Activated CD4-positive, alpha-beta memory T cell treated with anti-CD3 and anti-CD28 coated beads, Interleukin-2, amount 10 ng/mL, durations not matched to agents 7 days and 5 days (primary cell): ENCODE measurements at regions not wholly inside any gene's neighbourhood (a gene's known extent, or its start where the extent isn't known, plus 50 kb on each side); places are given as distances from the start of the nearest gene placed in this dataset.

Experiments
- CTCF ChIA-PET: fragments of 350-600 bp; sonication (Branson Sonifier 250); formaldehyde crosslinking; loops from one replicate; lab custom pipeline; 2021; ENCODE audit warnings: antibody characterized with exemption, inconsistent platforms; lab: Charles Lee
- POLR2A ChIA-PET: fragments of 350-600 bp; sonication (Branson Sonifier 250); formaldehyde crosslinking; loops from one replicate; lab custom pipeline; 2021; ENCODE audit warnings: antibody characterized with exemption; lab: Charles Lee
- DNase-seq: peaks from one replicate; pipeline ENCODE4 v3.0.0-alpha.2; 2020
- H3K27ac Mint-ChIP-seq: one replicate; pipeline ENCODE4 v1.8.0; 2021; ENCODE audit warnings: mild to moderate bottlenecking, mixed read lengths
- H3K27me3 Mint-ChIP-seq: one replicate; pipeline ENCODE4 v1.8.0; 2021; ENCODE audit warnings: mixed read lengths
- H3K36me3 Mint-ChIP-seq: one replicate; pipeline ENCODE4 v1.8.0; 2021; ENCODE audit warnings: low read depth, mixed read lengths
- H3K4me1 Mint-ChIP-seq: one replicate; pipeline ENCODE4 v1.8.0; 2021; ENCODE audit warnings: mixed read lengths
- H3K4me3 Mint-ChIP-seq: one replicate; pipeline ENCODE4 v1.8.0; 2021; ENCODE audit warnings: mild to moderate bottlenecking, mixed read lengths
- H3K9me3 Mint-ChIP-seq: one replicate; pipeline ENCODE4 v1.8.0; 2021; ENCODE audit warnings: mixed read lengths

GRCh38 chrX:130974323-130974722, 71.3 kb upstream of the ENOX2 start:
- H3K27me3 Mint-ChIP-seq: peaks cover 5% of the 10 kb centered on the region
- H3K9me3 Mint-ChIP-seq: no peaks in the 10 kb centered on the region
- no peaks in the 10 kb centered on the region for H3K36me3 Mint-ChIP-seq
- POLR2A ChIA-PET: no interaction called here
- DNase-seq: no peak
- CTCF ChIA-PET: no interaction called here
- no peak overlapping the region for H3K27ac Mint-ChIP-seq
- H3K4me1 Mint-ChIP-seq: no peaks in the 10 kb centered on the region
- no peak overlapping the region for H3K4me3 Mint-ChIP-seq

DNA sequence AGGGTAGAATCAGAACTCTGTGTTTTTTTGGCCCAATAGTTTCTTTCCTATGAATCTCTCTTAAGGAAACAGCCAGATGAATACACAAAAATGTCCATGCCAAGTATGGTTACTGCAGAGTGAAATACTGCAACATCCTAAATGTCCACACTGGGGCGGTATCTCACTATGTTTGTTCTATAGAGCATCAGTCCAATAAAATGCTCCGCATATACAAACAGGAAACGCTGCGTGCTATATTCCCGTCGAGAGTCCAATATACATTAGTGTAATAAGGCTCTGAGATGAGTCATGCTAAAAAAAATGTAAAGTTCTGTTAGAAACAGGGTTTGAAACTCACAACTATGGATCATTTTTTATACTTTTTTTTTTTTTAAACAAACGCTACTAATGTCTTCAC, 72.9 kb upstream of the ENOX2 start:
- H3K4me3 Mint-ChIP-seq: no peak overlapping the region
- no peaks in the 10 kb centered on the region for H3K36me3 Mint-ChIP-seq
- peaks cover 4% of the 10 kb centered on the region for H3K27me3 Mint-ChIP-seq
- no peaks in the 10 kb centered on the region for H3K4me1 Mint-ChIP-seq
- H3K9me3 Mint-ChIP-seq: no peaks in the 10 kb centered on the region
- ChIA-PET POLR2A (no interaction called here), CTCF (no interaction called here)
- DNase-seq: peak; percentile 25
- H3K27ac Mint-ChIP-seq: no peak overlapping the region

DNA sequence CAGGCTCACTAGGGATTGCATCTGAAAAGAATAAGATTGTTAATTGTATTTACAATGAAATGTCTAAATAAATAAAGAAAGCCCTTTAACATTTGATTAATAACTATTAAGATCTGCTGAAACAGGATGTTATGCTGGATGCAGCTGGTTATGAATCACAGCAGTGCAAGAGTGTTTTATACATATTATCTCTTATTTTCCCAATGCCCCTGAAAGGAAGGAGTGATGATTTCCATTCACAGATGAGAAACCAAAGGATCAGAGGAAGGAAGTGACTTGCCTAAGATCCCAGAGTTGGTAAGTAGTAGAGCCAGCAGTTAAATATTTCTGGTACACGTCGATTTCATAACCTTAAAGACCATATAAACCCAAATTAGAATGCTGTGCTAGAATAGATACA, 76.3 kb upstream of the ARHGAP36 start:
- Mint-ChIP-seq H3K36me3 (no peaks in the 10 kb centered on the region), H3K4me1 (no peaks in the 10 kb centered on the region), H3K27ac (no peak overlapping the region), H3K27me3 (peaks cover 1% of the 10 kb centered on the region), H3K4me3 (no peak overlapping the region), H3K9me3 (no peaks in the 10 kb centered on the region)
- no peak for DNase-seq
- ChIA-PET POLR2A (no interaction called here), CTCF (no interaction called here)

- no peak overlapping the region for H3K4me3 Mint-ChIP-seq
- H3K27me3 Mint-ChIP-seq: peaks cover 1% of the 10 kb centered on the region
- H3K9me3 Mint-ChIP-seq: no peaks in the 10 kb centered on the region
- no peaks in the 10 kb centered on the region for H3K36me3 Mint-ChIP-seq
- no peak overlapping the region for H3K27ac Mint-ChIP-seq
- ChIA-PET CTCF (interaction anchor here (0.7 kb wide), 1 partner anchor 11 kb away, joined by 3 read pairs; no protein-coding TSS in a partner anchor), POLR2A (no interaction called here)
- no peaks in the 10 kb centered on the region for H3K4me1 Mint-ChIP-seq
- no peak for DNase-seq
Observed at GRCh38 chrX:130984782-130985181, 73.4 kb upstream of the ARHGAP36 start.

GRCh38 chrX:130987241-130987640, 70.9 kb upstream of the ARHGAP36 start:
- H3K36me3 Mint-ChIP-seq: no peaks in the 10 kb centered on the region
- ChIA-PET CTCF (no interaction called here), POLR2A (no interaction called here)
- no peaks in the 10 kb centered on the region for H3K4me1 Mint-ChIP-seq
- H3K4me3 Mint-ChIP-seq: no peak overlapping the region
- DNase-seq: no peak
- H3K27me3 Mint-ChIP-seq: peaks cover 1% of the 10 kb centered on the region
- no peak overlapping the region for H3K27ac Mint-ChIP-seq
- H3K9me3 Mint-ChIP-seq: no peaks in the 10 kb centered on the region

- H3K27ac Mint-ChIP-seq: no peak overlapping the region
- H3K9me3 Mint-ChIP-seq: no peaks in the 10 kb centered on the region
- no peaks in the 10 kb centered on the region for H3K27me3 Mint-ChIP-seq
- ChIA-PET POLR2A (no interaction called here), CTCF (no interaction called here)
- H3K4me3 Mint-ChIP-seq: no peak overlapping the region
- H3K4me1 Mint-ChIP-seq: no peaks in the 10 kb centered on the region
- DNase-seq: no peak
- no peaks in the 10 kb centered on the region for H3K36me3 Mint-ChIP-seq
Observed at GRCh38 chrX:130990723-130991122, 67.4 kb upstream of the ARHGAP36 start.

DNA sequence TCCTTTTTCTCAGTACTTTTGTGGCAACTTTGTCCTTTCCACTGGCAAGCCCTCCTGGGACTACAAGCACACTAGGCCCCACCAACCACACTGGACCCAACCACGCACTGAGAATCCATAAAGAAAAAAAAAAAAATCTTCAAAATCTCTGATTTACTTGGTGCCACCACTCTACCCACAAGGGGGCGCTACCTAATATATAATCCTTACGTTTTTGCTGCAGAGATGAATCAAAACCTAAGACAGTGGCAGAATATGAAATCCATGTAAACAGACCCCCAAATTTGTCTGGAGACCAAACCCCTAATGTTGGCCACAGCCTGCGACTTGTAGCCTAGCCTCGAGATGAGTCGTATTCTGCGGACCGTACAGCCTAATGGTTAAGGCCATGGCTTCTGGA, 63.5 kb upstream of the ARHGAP36 start:
- Mint-ChIP-seq H3K27ac (no peak overlapping the region), H3K4me3 (no peak overlapping the region), H3K9me3 (no peaks in the 10 kb centered on the region), H3K4me1 (no peaks in the 10 kb centered on the region), H3K27me3 (no peaks in the 10 kb centered on the region), H3K36me3 (no peaks in the 10 kb centered on the region)
- peak; percentile 16 for DNase-seq
- ChIA-PET POLR2A (no interaction called here), CTCF (interaction anchor here (1.2 to 1.5 kb wide), 2 partner anchors 10 to 639 kb away, joined by 3 read pairs; no protein-coding TSS in a partner anchor)

- Mint-ChIP-seq H3K36me3 (no peaks in the 10 kb centered on the region), H3K27ac (no peak overlapping the region), H3K4me3 (no peak overlapping the region), H3K27me3 (no peaks in the 10 kb centered on the region), H3K4me1 (no peaks in the 10 kb centered on the region), H3K9me3 (no peaks in the 10 kb centered on the region)
- POLR2A ChIA-PET: no interaction called here
- CTCF ChIA-PET: interaction anchor here (1.2 to 1.5 kb wide), 2 partner anchors 11 to 638 kb away, joined by 3 read pairs; no protein-coding TSS in a partner anchor
- no peak for DNase-seq
Observed at GRCh38 chrX:130995439-130995838, 62.7 kb upstream of the ARHGAP36 start.

DNA sequence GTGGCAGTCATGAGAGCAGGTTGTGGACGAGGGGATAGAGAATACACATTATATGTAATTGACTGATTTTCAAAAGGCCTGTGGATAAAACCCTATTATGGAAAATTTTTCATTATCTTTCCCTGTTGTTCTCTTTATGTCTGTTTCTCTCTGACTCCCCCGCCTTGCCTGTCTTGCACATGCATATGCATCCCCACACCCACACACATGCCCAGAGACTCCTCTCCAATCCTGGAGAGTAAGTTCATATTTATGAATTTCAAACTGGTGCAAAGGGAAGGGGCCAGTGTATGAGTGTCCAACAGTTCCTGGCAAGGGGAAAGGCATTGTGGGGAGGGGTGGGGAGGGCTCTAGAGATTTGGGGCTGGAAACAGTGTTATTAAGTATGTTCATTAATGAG, 60.8 kb upstream of the ARHGAP36 start:
- H3K27ac Mint-ChIP-seq: no peak overlapping the region

GRCh38 chrX:130999360-130999759, 58.8 kb upstream of the ARHGAP36 start:
- ChIA-PET CTCF (no interaction called here), POLR2A (no interaction called here)
- no peaks in the 10 kb centered on the region for H3K4me1 Mint-ChIP-seq
- no peaks in the 10 kb centered on the region for H3K27me3 Mint-ChIP-seq
- H3K4me3 Mint-ChIP-seq: no peak overlapping the region
- no peaks in the 10 kb centered on the region for H3K9me3 Mint-ChIP-seq
- no peak for DNase-seq
- no peaks in the 10 kb centered on the region for H3K36me3 Mint-ChIP-seq
- H3K27ac Mint-ChIP-seq: no peak overlapping the region

More for the DNA sequence above, 60.8 kb upstream of the ARHGAP36 start:
- no peak for DNase-seq
- Mint-ChIP-seq H3K4me3 (no peak overlapping the region), H3K4me1 (no peaks in the 10 kb centered on the region), H3K27me3 (no peaks in the 10 kb centered on the region), H3K36me3 (no peaks in the 10 kb centered on the region), H3K9me3 (no peaks in the 10 kb centered on the region)
- ChIA-PET POLR2A (no interaction called here), CTCF (no interaction called here)
